ENCODE measurements at regions not wholly inside any gene's neighbourhood (a gene's known extent, or its start where the extent isn't known, plus 50 kb on each side); places are given as distances from the start of the nearest gene placed in this dataset.

DNA sequence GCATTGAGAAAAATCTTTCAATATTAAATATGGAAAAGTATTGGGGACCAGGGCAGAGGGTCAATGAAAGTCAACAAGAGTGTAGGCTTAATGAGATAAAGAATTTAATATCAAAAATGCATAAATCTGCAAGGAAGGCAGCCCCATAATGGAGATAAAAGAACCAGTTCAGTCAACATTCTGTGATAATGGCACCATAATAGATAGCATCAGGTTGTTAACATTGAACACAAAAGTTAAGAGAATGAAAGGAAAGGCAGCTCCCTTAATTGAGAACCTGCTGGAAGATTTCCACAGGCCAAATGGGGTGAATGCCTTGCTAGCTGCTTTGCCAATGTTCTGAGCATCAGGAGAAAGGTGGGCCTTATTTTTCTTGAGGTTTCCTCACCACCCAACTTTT is 60.4 kb upstream of the TMEM33 start:
- intact Hi-C loops (cut with micrococcal nuclease): no loop called here
- no peak for DNase-seq
- Mint-ChIP-seq H3K36me3 (no peaks in the 10 kb centered on the region), H3K9me3 (no peaks in the 10 kb centered on the region), H3K27me3 (peaks cover 73% of the 10 kb centered on the region), H3K27ac (no peak overlapping the region), H3K4me1 (ENCODE audit: low read depth) (peaks cover 12% of the 10 kb centered on the region), H3K4me3 (no peak overlapping the region)
- POLR2A ChIA-PET: no interaction called here
- CTCF ChIA-PET: interaction anchor here (2.5 kb wide), 1 partner anchor 13 kb away, joined by 12 read pairs; no protein-coding TSS in a partner anchor

DNA sequence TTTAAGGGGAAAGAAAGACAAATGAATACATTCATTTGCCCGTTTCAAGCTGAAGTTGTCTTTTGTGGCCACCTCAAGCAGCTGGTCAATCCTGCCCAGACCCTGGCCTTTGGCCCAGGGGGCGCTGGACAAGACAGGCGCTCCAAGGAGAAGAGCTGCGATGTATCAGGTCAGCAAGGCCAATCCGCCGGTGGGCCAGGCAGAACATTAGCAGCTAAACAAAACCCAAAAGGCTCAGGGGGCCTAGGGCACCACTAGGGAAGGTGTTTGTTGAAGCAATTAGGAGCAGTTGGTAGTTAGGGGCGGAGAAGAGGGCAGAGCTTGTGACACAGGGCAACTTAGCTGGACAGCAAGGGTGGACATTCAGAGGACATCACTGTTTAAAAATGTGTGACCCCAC is 60.8 kb upstream of the TMEM33 start:
- no peaks in the 10 kb centered on the region for H3K9me3 Mint-ChIP-seq

DNA sequence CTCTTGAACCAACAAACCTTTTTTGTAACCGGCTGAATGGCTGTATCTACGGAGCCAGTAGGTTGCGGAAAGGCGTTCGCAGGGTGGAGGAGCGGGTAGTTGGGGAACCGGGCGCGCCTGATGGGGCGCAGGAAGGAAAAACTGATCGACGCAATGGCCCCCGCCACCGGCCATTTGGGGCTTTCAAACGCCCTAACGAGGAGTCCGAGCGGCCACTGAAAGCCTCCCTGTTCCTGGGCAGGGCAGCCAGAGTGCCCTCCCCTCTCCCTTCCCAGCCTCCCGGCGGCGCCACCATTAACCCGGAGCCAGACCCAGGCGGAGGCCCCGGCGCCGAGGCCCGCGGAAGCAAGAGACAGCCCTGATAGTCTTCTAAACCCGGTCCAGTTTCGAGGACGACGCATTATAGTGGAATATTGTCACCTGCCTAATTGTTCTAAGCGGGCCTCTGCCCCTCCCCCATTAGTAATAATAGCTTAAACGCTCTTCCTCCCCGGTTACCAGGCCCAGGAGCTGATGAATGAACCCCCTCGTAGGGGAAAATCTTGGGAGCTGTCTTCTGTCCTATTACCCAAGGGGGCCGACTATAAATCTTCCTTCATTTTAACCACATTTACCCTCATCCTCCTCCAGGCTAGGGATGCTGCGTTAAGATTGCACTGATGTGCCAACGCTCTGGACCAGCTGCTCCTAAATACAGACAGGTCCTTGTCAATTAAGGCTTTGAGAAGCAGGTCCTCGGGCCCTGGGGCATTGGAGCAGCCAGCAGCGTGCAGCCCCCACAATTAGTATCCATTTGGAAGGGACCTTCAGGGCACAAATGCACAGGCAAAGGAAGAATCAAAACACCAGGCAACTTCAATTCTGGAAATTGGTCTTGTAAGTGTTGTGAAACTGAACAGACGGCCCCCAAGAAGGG is 61.6 kb upstream of the TMEM33 start:
- H3K27ac Mint-ChIP-seq: no peak overlapping the region
- no peaks in the 10 kb centered on the region for H3K9me3 Mint-ChIP-seq
- no peaks in the 10 kb centered on the region for H3K36me3 Mint-ChIP-seq
- H3K27me3 Mint-ChIP-seq: peaks cover 66% of the 10 kb centered on the region
- H3K4me3 Mint-ChIP-seq: no peak overlapping the region
- DNase-seq: no peak
- intact Hi-C loops (cut with micrococcal nuclease): no loop called here
- H3K4me1 Mint-ChIP-seq (ENCODE audit: low read depth): peaks cover 6% of the 10 kb centered on the region
- CTCF ChIA-PET: interaction anchor here (0.7 to 2.5 kb wide), 2 partner anchors 14 to 593 kb away, joined by 4 to 12 read pairs; no protein-coding TSS in a partner anchor
- POLR2A ChIA-PET: no interaction called here

More for the DNA sequence above, 60.8 kb upstream of the TMEM33 start:
- peaks cover 70% of the 10 kb centered on the region for H3K27me3 Mint-ChIP-seq
- no peak for DNase-seq
- ChIA-PET POLR2A (no interaction called here), CTCF (interaction anchor here (0.7 to 2.5 kb wide), 2 partner anchors 14 to 593 kb away, joined by 4 to 12 read pairs; no protein-coding TSS in a partner anchor)
- no peaks in the 10 kb centered on the region for H3K36me3 Mint-ChIP-seq
- intact Hi-C loops (cut with micrococcal nuclease): no loop called here
- no peak overlapping the region for H3K27ac Mint-ChIP-seq
- H3K4me1 Mint-ChIP-seq (ENCODE audit: low read depth): peaks cover 8% of the 10 kb centered on the region
- no peak overlapping the region for H3K4me3 Mint-ChIP-seq

GRCh38 chr4:41870035-41870434 is 65.2 kb upstream of the TMEM33 start:
- ChIA-PET POLR2A (no interaction called here), CTCF (interaction anchor here (1.1 to 1.5 kb wide), 2 partner anchors 17 to 28 kb away, joined by 3 to 4 read pairs; no protein-coding TSS in a partner anchor)
- intact Hi-C loops (cut with micrococcal nuclease): no loop called here
- Mint-ChIP-seq H3K4me3 (no peak overlapping the region), H3K27me3 (peaks cover 65% of the 10 kb centered on the region), H3K27ac (no peak overlapping the region), H3K4me1 (ENCODE audit: low read depth) (peaks cover 21% of the 10 kb centered on the region), H3K36me3 (no peaks in the 10 kb centered on the region), H3K9me3 (no peaks in the 10 kb centered on the region)
- no peak for DNase-seq

- Mint-ChIP-seq H3K9me3 (no peaks in the 10 kb centered on the region), H3K36me3 (no peaks in the 10 kb centered on the region), H3K4me3 (no peak overlapping the region), H3K27me3 (peaks cover 64% of the 10 kb centered on the region), H3K27ac (no peak overlapping the region), H3K4me1 (ENCODE audit: low read depth) (peaks cover 17% of the 10 kb centered on the region)
- intact Hi-C loops (cut with micrococcal nuclease): loop anchor here (2.0 to 5.0 kb wide), 2 partner anchors 14 to 120 kb away; partner anchors contain the start of gene PHOX2B
- POLR2A ChIA-PET: no interaction called here
- no peak for DNase-seq
- CTCF ChIA-PET: interaction anchor here (0.6 kb wide), 1 partner anchor 10 kb away, joined by 4 read pairs; no protein-coding TSS in a partner anchor
Observed at GRCh38 chr4:41866799-41867677, 68.2 kb upstream of the TMEM33 start.

GRCh38 chr4:41865981-41866798 is 69.0 kb upstream of the TMEM33 start:
- Mint-ChIP-seq H3K4me1 (ENCODE audit: low read depth) (peaks cover 17% of the 10 kb centered on the region), H3K9me3 (no peaks in the 10 kb centered on the region), H3K27ac (no peak overlapping the region), H3K27me3 (peaks cover 61% of the 10 kb centered on the region), H3K36me3 (no peaks in the 10 kb centered on the region), H3K4me3 (no peak overlapping the region)
- intact Hi-C loops (cut with micrococcal nuclease): loop anchor here (2.0 to 5.0 kb wide), 2 partner anchors 15 to 119 kb away; partner anchors contain the start of gene PHOX2B
- ChIA-PET CTCF (no interaction called here), POLR2A (no interaction called here)
- DNase-seq: no peak

DNA sequence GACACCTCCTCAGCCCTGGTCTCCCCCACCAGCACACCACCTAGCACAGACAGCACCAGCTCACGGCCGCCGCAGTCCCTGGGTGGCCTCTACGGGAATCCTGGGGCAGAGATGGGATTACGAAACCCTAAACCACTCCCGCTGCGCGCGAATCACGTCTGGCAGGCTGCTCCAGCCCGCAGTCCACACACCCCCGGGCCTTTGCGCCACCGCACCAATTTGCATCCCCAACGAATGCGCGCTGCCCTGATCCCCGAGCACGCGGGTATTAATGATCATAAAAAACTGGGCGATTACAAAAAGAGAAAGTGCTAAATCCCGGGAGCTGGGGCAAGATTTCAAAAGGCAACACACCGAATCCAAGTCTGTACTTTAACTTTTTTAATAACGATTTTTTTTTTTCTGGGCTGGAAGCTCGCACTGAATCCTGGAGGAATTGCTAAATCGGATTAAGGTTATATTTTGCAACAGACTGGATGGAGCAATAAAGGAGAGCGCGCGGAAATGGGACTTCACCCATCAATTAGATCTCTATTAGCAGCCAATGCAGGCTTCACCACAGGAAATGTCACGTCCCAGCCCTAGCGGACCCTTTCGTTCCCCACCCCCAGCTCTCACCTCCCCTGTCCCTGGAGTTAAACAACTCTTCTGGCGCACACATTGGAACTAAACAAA is 69.8 kb upstream of the TMEM33 start:
- DNase-seq: no peak
- no peak overlapping the region for H3K27ac Mint-ChIP-seq
- H3K27me3 Mint-ChIP-seq: peaks cover 56% of the 10 kb centered on the region
- ChIA-PET CTCF (no interaction called here), POLR2A (no interaction called here)
- H3K36me3 Mint-ChIP-seq: no peaks in the 10 kb centered on the region
- no peak overlapping the region for H3K4me3 Mint-ChIP-seq
- H3K4me1 Mint-ChIP-seq (ENCODE audit: low read depth): peaks cover 17% of the 10 kb centered on the region
- intact Hi-C loops (cut with micrococcal nuclease): loop anchor here (5.0 kb wide), 1 partner anchor 118 kb away; the partner anchor contains the start of gene PHOX2B
- H3K9me3 Mint-ChIP-seq: no peaks in the 10 kb centered on the region

DNA sequence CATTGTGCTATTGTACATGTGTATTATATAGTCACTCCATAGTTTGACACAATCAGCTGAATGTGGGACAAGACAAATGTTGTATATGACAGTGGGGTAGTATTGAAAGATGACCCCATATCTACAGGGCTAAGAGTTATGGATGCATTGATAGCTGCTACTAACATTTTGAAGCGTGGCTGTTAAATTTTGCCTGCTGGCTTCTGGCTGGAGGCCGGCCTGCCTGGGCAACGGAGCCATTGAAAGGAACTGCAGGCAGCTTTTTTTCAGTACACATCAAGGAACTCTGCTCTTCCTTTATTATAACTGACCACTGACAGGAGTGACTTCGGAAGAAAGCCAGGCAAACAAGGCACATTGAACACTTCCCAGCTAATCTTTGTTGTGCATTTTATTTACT is 76.1 kb upstream of the TMEM33 start:
- Mint-ChIP-seq H3K27ac (no peak overlapping the region), H3K9me3 (no peaks in the 10 kb centered on the region), H3K27me3 (peaks cover 34% of the 10 kb centered on the region), H3K4me1 (ENCODE audit: low read depth) (no peaks in the 10 kb centered on the region), H3K36me3 (no peaks in the 10 kb centered on the region), H3K4me3 (no peak overlapping the region)
- ChIA-PET POLR2A (no interaction called here), CTCF (interaction anchor here (1.0 kb wide), 1 partner anchor 29 kb away, joined by 3 read pairs; no protein-coding TSS in a partner anchor)
- no peak for DNase-seq
- intact Hi-C loops (cut with micrococcal nuclease): no loop called here

DNA sequence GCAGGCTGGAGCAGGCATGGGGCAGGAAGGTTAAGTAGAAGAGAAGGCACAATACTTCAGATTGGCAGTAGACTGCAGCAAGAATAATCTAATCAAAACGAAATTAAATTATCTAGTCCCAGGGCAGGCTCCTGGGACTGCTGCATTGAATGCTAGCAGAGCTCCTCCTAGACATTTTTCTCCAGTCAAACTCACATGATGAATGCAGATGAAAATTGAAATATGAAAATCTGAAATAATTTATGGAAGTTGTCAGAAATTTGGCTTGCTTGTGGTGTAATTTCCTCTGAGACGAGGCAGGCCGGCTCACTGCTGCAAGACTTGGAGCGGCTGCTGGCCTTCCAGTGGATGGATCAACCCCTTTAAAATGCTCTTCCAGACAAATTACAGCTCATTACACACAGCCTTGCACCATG is 78.0 kb upstream of the TMEM33 start:
- CTCF ChIA-PET: no interaction called here
- POLR2A ChIA-PET: no interaction called here
- H3K4me1 Mint-ChIP-seq (ENCODE audit: low read depth): no peaks in the 10 kb centered on the region

GRCh38 chr4:41856797-41857196 is 78.4 kb upstream of the TMEM33 start:
- Mint-ChIP-seq H3K27ac (no peak overlapping the region), H3K4me3 (no peak overlapping the region), H3K27me3 (peaks cover 20% of the 10 kb centered on the region), H3K36me3 (no peaks in the 10 kb centered on the region), H3K9me3 (no peaks in the 10 kb centered on the region), H3K4me1 (ENCODE audit: low read depth) (no peaks in the 10 kb centered on the region)
- intact Hi-C loops (cut with micrococcal nuclease): no loop called here
- no peak for DNase-seq
- CTCF ChIA-PET: no interaction called here
- POLR2A ChIA-PET: no interaction called here

More for the DNA sequence above, 78.0 kb upstream of the TMEM33 start:
- intact Hi-C loops (cut with micrococcal nuclease): no loop called here
- no peaks in the 10 kb centered on the region for H3K9me3 Mint-ChIP-seq
- H3K36me3 Mint-ChIP-seq: no peaks in the 10 kb centered on the region
- no peak for DNase-seq
- H3K4me3 Mint-ChIP-seq: no peak overlapping the region
- H3K27ac Mint-ChIP-seq: no peak overlapping the region
- H3K27me3 Mint-ChIP-seq: peaks cover 20% of the 10 kb centered on the region

- POLR2A ChIA-PET: no interaction called here
- intact Hi-C loops (cut with micrococcal nuclease): no loop called here
Observed at GRCh38 chr4:41853973-41854372, 81.3 kb upstream of the TMEM33 start.

More at GRCh38 chr4:41853973-41854372, 81.3 kb upstream of the TMEM33 start:
- Mint-ChIP-seq H3K36me3 (no peaks in the 10 kb centered on the region), H3K27me3 (peaks cover 17% of the 10 kb centered on the region), H3K9me3 (no peaks in the 10 kb centered on the region), H3K4me3 (no peak overlapping the region), H3K27ac (no peak overlapping the region), H3K4me1 (ENCODE audit: low read depth) (no peaks in the 10 kb centered on the region)
- DNase-seq: no peak
- CTCF ChIA-PET: no interaction called here

Measured in activated CD4-positive, alpha-beta memory T cell treated with anti-CD3 and anti-CD28 coated beads for 36 hours (primary cell).